HG02623 (cell line): ENCODE measurements at regions not wholly inside any gene's neighbourhood (a gene's known extent, or its start where the extent isn't known, plus 50 kb on each side); places are given as distances from the start of the nearest gene placed in this dataset.

ENCODE experiments used
- ATAC-seq: cut with Tn5 transposase; IDR thresholded peaks from one replicate; pipeline ENCODE4 v1.9.1; 2021; ENCODE audit warnings: moderate library complexity; ENCODE audit not compliant: unreplicated experiment

- ATAC-seq: no peak
Observed at GRCh38 chr6:14423955-14424354, 306.4 kb downstream of the CD83 start.

GRCh38 chr6:14425805-14426204, 308.2 kb downstream of the CD83 start:
- ATAC-seq: no peak

- no peak for ATAC-seq
Observed at GRCh38 chr6:14426281-14426680, 308.7 kb downstream of the CD83 start.

GRCh38 chr6:14428269-14428668, 310.7 kb downstream of the CD83 start:
- no peak for ATAC-seq

- no peak for ATAC-seq
Observed at GRCh38 chr6:14429396-14429795, 311.8 kb downstream of the CD83 start.

- ATAC-seq: no peak
Observed at GRCh38 chr6:14430218-14430617, 312.6 kb downstream of the CD83 start.

- no peak for ATAC-seq
Observed at GRCh38 chr6:14431385-14432330, 314.1 kb downstream of the CD83 start.

GRCh38 chr6:14434916-14435690, 317.5 kb downstream of the CD83 start:
- ATAC-seq: no peak

- no peak for ATAC-seq
Observed at GRCh38 chr6:14436592-14437132, 319.1 kb downstream of the CD83 start.

GRCh38 chr6:14439419-14439818, 321.8 kb downstream of the CD83 start:
- no peak for ATAC-seq

- ATAC-seq: no peak
Observed at GRCh38 chr6:14440215-14440910, 322.8 kb downstream of the CD83 start.

GRCh38 chr6:14440940-14441781, 323.6 kb downstream of the CD83 start:
- ATAC-seq: no peak

GRCh38 chr6:14442242-14442641, 324.7 kb downstream of the CD83 start:
- no peak for ATAC-seq

- ATAC-seq: no peak
Observed at GRCh38 chr6:14443629-14444268, 326.2 kb downstream of the CD83 start.

- no peak for ATAC-seq
Observed at GRCh38 chr6:14444295-14444972, 326.9 kb downstream of the CD83 start.

GRCh38 chr6:14447240-14447639, 329.7 kb downstream of the CD83 start:
- no peak for ATAC-seq

- no peak for ATAC-seq
Observed at GRCh38 chr6:14448246-14448645, 330.7 kb downstream of the CD83 start.

- ATAC-seq: no peak
Observed at GRCh38 chr6:14450133-14450504, 332.5 kb downstream of the CD83 start.

- ATAC-seq: no peak
Observed at GRCh38 chr6:14450578-14450977, 333.0 kb downstream of the CD83 start.
